Pancreas (tissue), 10 donors: ENCODE measurements at regions not wholly inside any gene's neighbourhood (a gene's known extent, or its start where the extent isn't known, plus 50 kb on each side); places are given as distances from the start of the nearest gene placed in this dataset.
A peak's percentile ranks its signal among the peaks of the same experiment; 100 is the strongest.

Experiments used
- ATAC-seq, 4 donors: fragments of 200-7000 bp; cut with Tn5 transposase; one replicate each; pipeline versions ENCODE4 v1.8.0 to v1.9.1; 2020; ENCODE audit warnings: mild to moderate bottlenecking in 4 of 4, moderate library complexity in 4 of 4
- DNase-seq, 6 donors: peaks; one replicate each; pipeline ENCODE4 v3.0.0-alpha.2; 2020
- FAIRE-seq: peaks from 2 replicates; lab custom pipeline; 2012; peaks lifted over from hg19 to GRCh38; lab: Jason Lieb, UNC
- H3K27ac ChIP-seq, 4 donors: fragments of 200-600 bp; sonication (generic); 1 replicate in 3 of 4; 2 replicates in 1 of 4; pipeline versions ENCODE4 v1.5.0 to v1.8.0; 2020
- H3K27me3 ChIP-seq, 4 donors: fragments of 200-600 bp; one replicate each; pipeline ENCODE4 v1.8.0; 2021
- H3K36me3 ChIP-seq, 3 donors: fragments of 200-600 bp; sonication (generic) in 1 of 3; one replicate each; pipeline versions ENCODE4 v1.5.0 to v1.8.0; 2020 to 2021
- H3K4me1 ChIP-seq, 3 donors: fragments of 200-600 bp; one replicate each; pipeline ENCODE4 v1.8.0; 2021
- H3K4me3 ChIP-seq, 4 donors: fragments of 200-600 bp; sonication (generic) in 2 of 4; one replicate each; pipeline versions ENCODE4 v1.5.0 to v1.8.0; 2020 to 2021
- H3K9me3 ChIP-seq, 4 donors: fragments of 200-600 bp; one replicate each; pipeline ENCODE4 v1.8.0; 2021
- CTCF ChIP-seq, 4 donors: fragments of 200-600 bp; sonication (generic) in 3 of 4; IDR thresholded peaks; one replicate each; pipeline versions ENCODE4 v1.5.0 to v1.8.0; 2021; ENCODE audit warnings: antibody characterized with exemption in 4 of 4
- WGBS, 2 donors: extraction: QIAGEN DNeasy Blood & Tissue Kit; methylation state at CpG; one replicate each; pipeline ENCODE4 v1.1.7; 2013; 5-methylcytosine and 5-hydroxymethylcytosine counted together
- intact Hi-C, 3 donors: fragments of 100-400 bp; cut with DNase I; formaldehyde crosslinking; loops; one replicate each; pipeline versions ENCODE4 v1.11.1 to v1.14.2; 2022
- donor health status: healthy with polysubstance abuse.
- donor health status: DM: no; HTN: no; CAD: no; lungs with moderate emphysema.
- donor health status: DM: no; HTN: no; CAD: no.
- donor health status: control.
- donor health status: control.
- donor health status: Bipolar disorder and iron deficiency.
- donor health status: DM: yes; HTN: yes; CAD: no.
- donor health status: DM: no; HTN: no; CAD: no.
- donor health status: DM: no; HTN: no; CAD: no.
- donor health status: DM: yes; HTN: yes; CAD: no.

GRCh38 chr6:227074-227782 lies 65.1 kb upstream of the DUSP22 start:
- no peak overlapping the region for H3K4me3 ChIP-seq
- TF ChIP-seq CTCF (IDR thresholded peaks at IDR 0.05) = no peak
- WGBS, 2 donors = 78 to 79% methylated on average over 17 of the region's 17 CpGs
- H3K36me3 ChIP-seq = no peaks in the 10 kb centered on the region
- no peaks in the 10 kb centered on the region for H3K9me3 ChIP-seq
- H3K27ac ChIP-seq = no peak overlapping the region
- no peaks in the 10 kb centered on the region for H3K4me1 ChIP-seq
- ATAC-seq (peak in 3 of 4 donors; percentile 58 to 69 (median 62)), FAIRE-seq (no peak), DNase-seq (no peak)
- no peaks in the 10 kb centered on the region for H3K27me3 ChIP-seq
- intact Hi-C loops = no loop called here

GRCh38 chr6:227812-228338 lies 64.4 kb upstream of the DUSP22 start:
- peak; percentile 55 to 87 (median 82) for ATAC-seq
- H3K4me3 ChIP-seq = no peak overlapping the region
- H3K36me3 ChIP-seq = no peaks in the 10 kb centered on the region
- H3K9me3 ChIP-seq = no peaks in the 10 kb centered on the region
- H3K27me3 ChIP-seq = no peaks in the 10 kb centered on the region
- no peak for TF ChIP-seq CTCF (IDR thresholded peaks at IDR 0.05)
- no peaks in the 10 kb centered on the region for H3K4me1 ChIP-seq
- H3K27ac ChIP-seq = no peak overlapping the region
- peak in 1 of 6 donors; percentile 46 for DNase-seq
- intact Hi-C loops = no loop called here
- no peak for FAIRE-seq
- WGBS, 2 donors = 41 to 50% methylated on average over 9 of the region's 9 CpGs

DNA sequence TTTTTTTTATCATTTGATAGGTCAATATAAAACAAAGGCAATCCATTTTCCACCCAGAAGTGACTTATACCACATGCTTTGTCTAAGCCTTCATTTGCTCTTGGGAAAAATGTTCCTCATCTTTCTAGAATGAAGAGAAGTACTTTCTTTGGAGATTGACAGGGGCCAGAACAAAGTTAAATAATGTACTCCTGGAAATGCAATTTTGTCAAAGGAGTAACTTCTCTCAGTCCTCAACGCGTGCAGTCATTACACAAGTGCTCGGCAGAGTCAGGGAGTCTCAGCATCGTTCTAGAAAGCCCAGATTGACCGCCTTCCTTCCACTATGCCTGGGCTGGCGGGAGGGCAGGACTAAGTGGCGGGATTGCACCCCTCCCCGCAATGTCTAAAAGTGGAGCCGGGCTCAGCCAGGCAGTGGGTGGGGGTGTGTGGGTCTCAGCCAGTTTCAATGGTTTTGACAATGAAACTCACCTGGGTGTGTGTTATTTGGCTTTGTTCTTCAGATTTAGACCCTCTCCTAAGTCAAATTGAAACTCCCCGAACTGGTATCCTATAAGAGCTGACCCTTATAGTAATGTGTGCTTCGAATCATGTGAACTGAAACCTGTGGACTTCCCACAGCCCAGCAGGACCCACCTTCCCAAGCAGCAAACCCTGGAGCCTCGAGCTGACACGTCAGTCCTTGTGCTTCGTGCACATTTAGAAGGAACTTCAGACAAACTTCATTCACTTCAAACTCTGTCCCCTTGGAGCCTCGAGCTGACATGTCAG lies 63.2 kb upstream of the DUSP22 start:
- ATAC-seq = no peak
- no peak overlapping the region for H3K27ac ChIP-seq
- H3K4me1 ChIP-seq = no peaks in the 10 kb centered on the region
- no peaks in the 10 kb centered on the region for H3K27me3 ChIP-seq
- DNase-seq = no peak
- FAIRE-seq = no peak
- intact Hi-C loops = no loop called here
- no peak overlapping the region for H3K4me3 ChIP-seq
- WGBS, 2 donors = 89 to 90% methylated on average over 15 of the region's 15 CpGs
- no peaks in the 10 kb centered on the region for H3K36me3 ChIP-seq
- TF ChIP-seq CTCF (IDR thresholded peaks at IDR 0.05) = no peak
- H3K9me3 ChIP-seq = no peaks in the 10 kb centered on the region

- Histone ChIP-seq H3K4me3 (no peak overlapping the region), H3K27ac (no peak overlapping the region), H3K4me1 (no peaks in the 10 kb centered on the region), H3K27me3 (no peaks in the 10 kb centered on the region), H3K9me3 (no peaks in the 10 kb centered on the region), H3K36me3 (no peaks in the 10 kb centered on the region)
- intact Hi-C loops = no loop called here
- 75 to 81% methylated on average over 4 of the region's 4 CpGs for WGBS, 2 donors
- TF ChIP-seq CTCF (IDR thresholded peaks at IDR 0.05) = no peak
- DNase-seq (no peak), ATAC-seq (no peak), FAIRE-seq (no peak)
Observed at GRCh38 chr6:231779-232178, 60.5 kb upstream of the DUSP22 start.
